Type B pancreatic cell (in vitro differentiated cells): ENCODE measurements at regions not wholly inside any gene's neighbourhood (a gene's known extent, or its start where the extent isn't known, plus 50 kb on each side); places are given as distances from the start of the nearest gene placed in this dataset.

ENCODE experiments used
- DNase-seq: peaks from one replicate; pipeline ENCODE4 v3.0.0; 2021; ENCODE audit warnings: mixed read lengths; ENCODE audit not compliant: unreplicated experiment; ENCODE audit errors: extremely low spot score
- H3K27ac Mint-ChIP-seq: 2 replicates; pipeline ENCODE4 v1.8.0; 2021; ENCODE audit warnings: mild to moderate bottlenecking, mixed read lengths
- H3K27me3 Mint-ChIP-seq: 2 replicates; pipeline ENCODE4 v1.8.0; 2021; ENCODE audit warnings: mixed read lengths
- H3K36me3 Mint-ChIP-seq: 2 replicates; pipeline ENCODE4 v1.8.0; 2021; ENCODE audit warnings: mixed read lengths
- H3K4me1 Mint-ChIP-seq: one replicate; pipeline ENCODE4 v1.8.0; 2021; ENCODE audit warnings: mixed read lengths; ENCODE audit not compliant: unreplicated experiment
- H3K4me3 Mint-ChIP-seq: 2 replicates; pipeline ENCODE4 v1.8.0; 2021; ENCODE audit warnings: mild to moderate bottlenecking, mixed read lengths
- H3K9me3 Mint-ChIP-seq: 2 replicates; pipeline ENCODE4 v1.8.0; 2021; ENCODE audit warnings: mixed read lengths
- TF ChIP-seq, protein P1 (sequence below): fragments of 200-600 bp; sonication (generic); conservative IDR thresholded peaks from 2 replicates; pipeline ENCODE4 v1.5.0; 2021; ENCODE audit warnings: antibody characterized with exemption, mild to moderate bottlenecking

- DNase-seq: no peak
- H3K9me3 Mint-ChIP-seq: no peaks in the 10 kb centered on the region
- H3K27ac Mint-ChIP-seq: no peak overlapping the region
- TF ChIP-seq, protein P1, sequence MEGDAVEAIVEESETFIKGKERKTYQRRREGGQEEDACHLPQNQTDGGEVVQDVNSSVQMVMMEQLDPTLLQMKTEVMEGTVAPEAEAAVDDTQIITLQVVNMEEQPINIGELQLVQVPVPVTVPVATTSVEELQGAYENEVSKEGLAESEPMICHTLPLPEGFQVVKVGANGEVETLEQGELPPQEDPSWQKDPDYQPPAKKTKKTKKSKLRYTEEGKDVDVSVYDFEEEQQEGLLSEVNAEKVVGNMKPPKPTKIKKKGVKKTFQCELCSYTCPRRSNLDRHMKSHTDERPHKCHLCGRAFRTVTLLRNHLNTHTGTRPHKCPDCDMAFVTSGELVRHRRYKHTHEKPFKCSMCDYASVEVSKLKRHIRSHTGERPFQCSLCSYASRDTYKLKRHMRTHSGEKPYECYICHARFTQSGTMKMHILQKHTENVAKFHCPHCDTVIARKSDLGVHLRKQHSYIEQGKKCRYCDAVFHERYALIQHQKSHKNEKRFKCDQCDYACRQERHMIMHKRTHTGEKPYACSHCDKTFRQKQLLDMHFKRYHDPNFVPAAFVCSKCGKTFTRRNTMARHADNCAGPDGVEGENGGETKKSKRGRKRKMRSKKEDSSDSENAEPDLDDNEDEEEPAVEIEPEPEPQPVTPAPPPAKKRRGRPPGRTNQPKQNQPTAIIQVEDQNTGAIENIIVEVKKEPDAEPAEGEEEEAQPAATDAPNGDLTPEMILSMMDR: no peak
- no peaks in the 10 kb centered on the region for H3K36me3 Mint-ChIP-seq
- H3K4me1 Mint-ChIP-seq: no peaks in the 10 kb centered on the region
- no peak overlapping the region for H3K4me3 Mint-ChIP-seq
- H3K27me3 Mint-ChIP-seq: no peaks in the 10 kb centered on the region
These were observed 306.2 kb upstream of the ARID1B start for GRCh38 chr6:156471000-156471399.

DNA sequence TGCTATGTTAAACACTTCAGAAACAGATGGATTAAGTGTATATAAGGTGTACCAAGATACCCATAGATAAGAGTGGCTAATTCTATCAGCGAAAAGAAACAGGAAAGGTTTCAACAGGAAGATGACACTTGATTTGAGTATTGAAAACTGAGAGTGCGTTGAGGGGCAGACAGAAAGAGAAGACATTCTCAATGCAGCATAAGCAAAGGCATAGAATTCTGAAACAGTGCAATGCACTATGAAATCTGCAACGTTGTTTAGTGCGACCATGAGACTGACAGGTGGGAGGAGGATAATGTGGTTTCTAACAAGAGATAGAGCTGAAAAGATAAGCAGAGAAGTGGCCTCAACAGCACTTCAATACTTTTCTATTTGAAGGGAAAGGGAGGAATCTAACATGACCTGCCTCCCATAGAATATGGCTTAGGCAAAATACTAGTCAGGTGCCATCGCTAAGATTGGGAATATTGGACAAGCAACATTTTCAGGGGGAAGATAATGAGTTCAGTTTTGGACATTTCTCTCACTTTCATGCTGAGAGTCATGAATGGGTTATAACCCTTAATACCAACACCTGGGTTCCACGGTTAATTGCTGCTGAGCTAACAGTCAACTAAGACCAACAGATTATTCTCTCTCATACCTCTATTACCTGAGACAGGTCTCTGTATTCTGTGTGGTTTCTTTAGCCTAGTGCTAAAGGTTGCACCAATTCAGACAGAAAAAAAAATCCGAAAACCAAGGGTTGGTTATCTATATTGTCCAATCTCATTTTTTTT lies 312.9 kb upstream of the ARID1B start:
- H3K9me3 Mint-ChIP-seq: no peaks in the 10 kb centered on the region
- no peaks in the 10 kb centered on the region for H3K36me3 Mint-ChIP-seq
- no peak overlapping the region for H3K4me3 Mint-ChIP-seq
- no peak for DNase-seq
- H3K27ac Mint-ChIP-seq: no peak overlapping the region
- TF ChIP-seq, protein P1: no peak
- H3K27me3 Mint-ChIP-seq: no peaks in the 10 kb centered on the region
- H3K4me1 Mint-ChIP-seq: no peaks in the 10 kb centered on the region

GRCh38 chr6:156461647-156462046 lies 315.5 kb upstream of the ARID1B start:
- TF ChIP-seq, protein P1: no peak
- no peaks in the 10 kb centered on the region for H3K4me1 Mint-ChIP-seq
- DNase-seq: no peak
- no peak overlapping the region for H3K27ac Mint-ChIP-seq
- no peaks in the 10 kb centered on the region for H3K36me3 Mint-ChIP-seq
- H3K27me3 Mint-ChIP-seq: no peaks in the 10 kb centered on the region
- no peak overlapping the region for H3K4me3 Mint-ChIP-seq
- no peaks in the 10 kb centered on the region for H3K9me3 Mint-ChIP-seq

GRCh38 chr6:156457601-156458000 lies 319.6 kb upstream of the ARID1B start:
- H3K9me3 Mint-ChIP-seq: peaks cover under 1% of the 10 kb centered on the region
- no peaks in the 10 kb centered on the region for H3K4me1 Mint-ChIP-seq
- no peak for DNase-seq
- peaks cover 3% of the 10 kb centered on the region for H3K27me3 Mint-ChIP-seq
- no peak overlapping the region for H3K4me3 Mint-ChIP-seq
- TF ChIP-seq, protein P1: no peak
- no peaks in the 10 kb centered on the region for H3K36me3 Mint-ChIP-seq
- no peak overlapping the region for H3K27ac Mint-ChIP-seq

DNA sequence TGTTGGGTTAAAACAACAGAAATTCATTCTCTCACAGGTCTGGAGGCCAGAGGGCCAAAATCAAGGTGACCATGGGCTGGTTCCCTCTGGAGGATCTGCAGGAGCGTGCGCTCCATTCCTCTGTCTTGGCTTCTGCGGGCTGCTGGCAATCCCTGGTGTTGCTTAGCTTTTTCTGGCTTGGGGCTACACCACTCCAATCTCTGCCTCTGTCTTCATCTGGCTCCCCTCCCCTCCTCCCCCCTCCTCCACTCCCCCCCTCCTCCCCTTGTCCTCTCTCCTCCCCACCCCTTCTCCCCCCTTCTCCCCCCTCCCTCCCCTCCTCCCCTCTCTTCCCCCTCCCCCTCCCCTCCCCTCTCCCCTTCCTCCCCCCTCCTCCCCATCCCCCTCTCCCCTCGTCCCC lies 321.3 kb upstream of the ARID1B start:
- peaks cover 8% of the 10 kb centered on the region for H3K9me3 Mint-ChIP-seq
- H3K36me3 Mint-ChIP-seq: no peaks in the 10 kb centered on the region
- peaks cover 3% of the 10 kb centered on the region for H3K27me3 Mint-ChIP-seq
- H3K4me3 Mint-ChIP-seq: no peak overlapping the region
- H3K27ac Mint-ChIP-seq: no peak overlapping the region
- no peaks in the 10 kb centered on the region for H3K4me1 Mint-ChIP-seq
- no peak for DNase-seq
- TF ChIP-seq, protein P1: no peak
